CD8-positive, alpha-beta memory T cell (primary cell): ENCODE measurements at regions not wholly inside any gene's neighbourhood (a gene's known extent, or its start where the extent isn't known, plus 50 kb on each side); places are given as distances from the start of the nearest gene placed in this dataset.

Source experiments
- CTCF ChIA-PET: fragments of 350-600 bp; sonication (Branson Sonifier 250); formaldehyde crosslinking; loops from one replicate; lab custom pipeline; 2021; ENCODE audit warnings: antibody characterized with exemption; lab: Charles Lee
- POLR2A ChIA-PET: fragments of 350-600 bp; sonication (Branson Sonifier 250); formaldehyde crosslinking; loops from one replicate; lab custom pipeline; 2021; ENCODE audit warnings: antibody characterized with exemption; lab: Charles Lee
- DNase-seq, 5 donors: peaks; one replicate each; pipeline versions ENCODE4 v3.0.0 to v3.0.0-alpha.2; 2020 to 2022; ENCODE audit warnings: mixed read lengths in 1 of 5
- H3K27ac ChIP-seq: one replicate; pipeline ENCODE4 v1.7.0; 2013; ENCODE audit warnings: low read depth, mild to moderate bottlenecking, low read length, moderate library complexity
- H3K27me3 ChIP-seq: 2 replicates; pipeline ENCODE4 v1.7.0; 2013; ENCODE audit warnings: low read length, mild to moderate bottlenecking; ENCODE audit not compliant: insufficient read depth, poor library complexity, severe bottlenecking
- H3K36me3 ChIP-seq: 2 replicates; pipeline ENCODE4 v1.7.0; 2013; ENCODE audit warnings: mild to moderate bottlenecking, low read length, moderate library complexity; ENCODE audit not compliant: insufficient read depth
- H3K4me1 ChIP-seq: 2 replicates; pipeline ENCODE4 v1.7.0; 2013; ENCODE audit warnings: mild to moderate bottlenecking, low read length, moderate library complexity; ENCODE audit not compliant: insufficient read depth
- H3K4me3 ChIP-seq: 2 replicates; pipeline ENCODE4 v1.7.0; 2013; ENCODE audit warnings: mild to moderate bottlenecking, low read length
- H3K9me3 ChIP-seq: 2 replicates; pipeline ENCODE4 v1.7.0; 2013; ENCODE audit warnings: mild to moderate bottlenecking, low read length
- H3K27ac Mint-ChIP-seq, 8 donors: one replicate each; pipeline ENCODE4 v1.8.0; 2020 to 2021; ENCODE audit warnings: mixed read lengths in 8 of 8, mild to moderate bottlenecking in 6 of 8, inconsistent platforms in 3 of 8, moderate library complexity in 3 of 8
- H3K27me3 Mint-ChIP-seq, 2 donors: one replicate each; pipeline ENCODE4 v1.8.0; 2020 to 2021; ENCODE audit warnings: mixed read lengths in 2 of 2, mild to moderate bottlenecking in 1 of 2, moderate library complexity in 1 of 2
- H3K36me3 Mint-ChIP-seq, 3 donors: one replicate each; pipeline ENCODE4 v1.8.0; 2020 to 2021; ENCODE audit warnings: mixed read lengths in 3 of 3, inconsistent platforms in 1 of 3, mild to moderate bottlenecking in 1 of 3
- H3K4me1 Mint-ChIP-seq, 3 donors: one replicate each; pipeline ENCODE4 v1.8.0; 2020 to 2021; ENCODE audit warnings: mixed read lengths in 3 of 3, inconsistent platforms in 1 of 3, mild to moderate bottlenecking in 1 of 3
- H3K4me3 Mint-ChIP-seq, 7 donors: one replicate each; pipeline ENCODE4 v1.8.0; 2020 to 2021; ENCODE audit warnings: mixed read lengths in 7 of 7, mild to moderate bottlenecking in 6 of 7, moderate library complexity in 4 of 7, inconsistent platforms in 2 of 7
- H3K9me3 Mint-ChIP-seq, 5 donors: one replicate each; pipeline ENCODE4 v1.8.0; 2020 to 2022; ENCODE audit warnings: mixed read lengths in 5 of 5, mild to moderate bottlenecking in 3 of 5, moderate library complexity in 2 of 5, inconsistent platforms in 1 of 5

DNA sequence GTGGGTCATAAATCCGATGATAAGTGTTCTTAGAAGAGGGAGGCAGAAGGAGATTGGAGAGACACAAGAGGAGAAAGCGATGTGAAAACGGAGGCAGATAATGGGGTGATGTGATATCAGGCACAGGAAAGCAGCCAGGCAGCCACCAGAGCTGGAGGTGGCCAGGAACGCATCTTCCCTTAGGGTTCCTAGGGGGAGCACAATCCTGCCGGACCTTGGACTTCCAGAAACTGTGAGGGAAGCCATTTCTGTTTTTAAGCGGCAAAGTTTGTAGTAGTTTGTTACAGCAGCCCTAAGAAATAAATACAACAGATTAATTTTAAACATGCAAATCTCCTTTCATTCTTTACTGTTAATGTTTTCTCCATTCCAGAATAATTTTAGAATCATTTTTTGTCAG is 259.9 kb upstream of the TMC3 start:
- ChIA-PET POLR2A (no interaction called here), CTCF (no interaction called here)
- Histone ChIP-seq H3K4me3 (no peak overlapping the region), H3K27ac (no peak overlapping the region), H3K27me3 (no peaks in the 10 kb centered on the region), H3K4me1 (no peaks in the 10 kb centered on the region), H3K36me3 (no peaks in the 10 kb centered on the region), H3K9me3 (no peaks in the 10 kb centered on the region)
- peaks cover 0 to 8% of the 10 kb centered on the region in 2 donors for H3K27me3 Mint-ChIP-seq
- H3K4me3 Mint-ChIP-seq: no peak overlapping the region
- no peak for DNase-seq
- H3K36me3 Mint-ChIP-seq: no peaks in the 10 kb centered on the region
- no peaks in the 10 kb centered on the region for H3K4me1 Mint-ChIP-seq
- no peak overlapping the region for H3K27ac Mint-ChIP-seq
- H3K9me3 Mint-ChIP-seq: peaks cover 0 to 5% (median 0%) of the 10 kb centered on the region in 5 donors

DNA sequence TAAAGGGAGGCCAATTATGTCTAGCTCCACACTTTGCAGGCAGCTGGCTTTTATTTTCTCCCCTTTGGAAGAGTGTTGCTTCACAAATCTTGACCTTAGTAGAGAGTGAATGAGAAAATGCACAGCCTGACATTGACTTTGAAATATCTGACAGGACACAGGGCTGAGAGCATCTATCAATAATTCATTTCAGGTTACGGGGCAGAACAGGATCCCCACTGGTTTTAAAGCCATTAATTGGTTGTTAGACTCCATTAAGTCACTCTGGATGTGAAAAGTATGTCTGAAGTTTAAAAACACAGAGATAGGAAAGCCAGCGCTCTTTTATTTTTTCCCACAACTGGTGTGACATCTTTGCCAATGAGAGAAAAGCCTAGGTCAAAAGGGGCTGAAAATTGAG is 251.9 kb upstream of the TMC3 start:
- H3K27ac ChIP-seq: no peak overlapping the region
- POLR2A ChIA-PET: no interaction called here
- no peaks in the 10 kb centered on the region for H3K27me3 ChIP-seq
- CTCF ChIA-PET: no interaction called here
- Mint-ChIP-seq H3K27ac (no peak overlapping the region), H3K4me3 (no peak overlapping the region), H3K9me3 (peaks cover 0 to 4% (median 1%) of the 10 kb centered on the region in 5 donors), H3K4me1 (no peaks in the 10 kb centered on the region), H3K27me3 (peaks cover 4 to 12% of the 10 kb centered on the region in 2 donors), H3K36me3 (no peaks in the 10 kb centered on the region)
- no peaks in the 10 kb centered on the region for H3K36me3 ChIP-seq
- H3K4me1 ChIP-seq: no peaks in the 10 kb centered on the region
- no peaks in the 10 kb centered on the region for H3K9me3 ChIP-seq
- no peak for DNase-seq
- H3K4me3 ChIP-seq: no peak overlapping the region

GRCh38 chr15:81619002-81619401 is 245.0 kb upstream of the TMC3 start:
- Histone ChIP-seq H3K4me1 (no peaks in the 10 kb centered on the region), H3K9me3 (no peaks in the 10 kb centered on the region), H3K27ac (no peak overlapping the region), H3K27me3 (no peaks in the 10 kb centered on the region), H3K4me3 (no peak overlapping the region), H3K36me3 (no peaks in the 10 kb centered on the region)
- Mint-ChIP-seq H3K36me3 (no peaks in the 10 kb centered on the region), H3K27me3 (peaks cover 0 to 14% of the 10 kb centered on the region in 2 donors), H3K4me1 (no peaks in the 10 kb centered on the region), H3K27ac (no peak overlapping the region), H3K4me3 (no peak overlapping the region), H3K9me3 (no peaks in the 10 kb centered on the region)
- ChIA-PET CTCF (no interaction called here), POLR2A (no interaction called here)
- no peak for DNase-seq

DNA sequence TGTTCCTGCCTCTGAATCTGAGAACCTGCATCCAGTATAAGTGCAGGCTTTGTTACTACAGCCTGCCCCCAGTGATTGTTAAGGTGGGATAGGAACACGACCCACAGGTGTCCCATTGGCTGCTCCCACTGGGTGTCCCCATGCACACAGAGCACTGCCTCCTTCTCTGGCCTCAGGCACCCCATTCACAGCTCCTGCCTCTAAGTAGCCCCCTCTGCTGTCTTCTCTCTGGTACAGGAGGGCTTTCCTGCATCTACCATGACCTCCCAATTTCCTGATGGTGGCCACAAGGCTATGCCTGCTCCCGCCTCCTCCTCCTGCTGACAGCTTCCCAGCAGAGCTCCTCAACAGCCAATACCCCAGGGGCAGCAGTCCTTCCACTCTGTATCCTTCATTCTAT is 238.6 kb upstream of the TMC3 start:
- no peaks in the 10 kb centered on the region for H3K27me3 ChIP-seq

GRCh38 chr15:81611679-81612078 is 237.7 kb upstream of the TMC3 start:
- H3K27ac Mint-ChIP-seq: no peak overlapping the region
- H3K4me3 Mint-ChIP-seq: no peak overlapping the region
- H3K4me3 ChIP-seq: no peak overlapping the region
- no peaks in the 10 kb centered on the region for H3K27me3 ChIP-seq
- no peak for DNase-seq
- ChIA-PET CTCF (interaction anchor here (1.5 kb wide), 1 partner anchor 16 kb away, joined by 3 read pairs; no protein-coding TSS in a partner anchor), POLR2A (no interaction called here)
- no peaks in the 10 kb centered on the region for H3K4me1 ChIP-seq
- H3K9me3 ChIP-seq: no peaks in the 10 kb centered on the region
- H3K36me3 ChIP-seq: no peaks in the 10 kb centered on the region
- peaks cover 2 to 8% of the 10 kb centered on the region in 2 donors for H3K27me3 Mint-ChIP-seq
- H3K36me3 Mint-ChIP-seq: no peaks in the 10 kb centered on the region
- H3K4me1 Mint-ChIP-seq: no peaks in the 10 kb centered on the region
- peaks cover 0 to 6% (median 0%) of the 10 kb centered on the region in 5 donors for H3K9me3 Mint-ChIP-seq
- no peak overlapping the region for H3K27ac ChIP-seq

More for the DNA sequence above, 238.6 kb upstream of the TMC3 start:
- H3K36me3 Mint-ChIP-seq: no peaks in the 10 kb centered on the region
- no peak overlapping the region for H3K27ac ChIP-seq
- H3K9me3 ChIP-seq: no peaks in the 10 kb centered on the region
- H3K4me1 Mint-ChIP-seq: no peaks in the 10 kb centered on the region
- no peak for DNase-seq
- H3K4me3 ChIP-seq: no peak overlapping the region
- ChIA-PET POLR2A (no interaction called here), CTCF (interaction anchor here (1.5 kb wide), 1 partner anchor 17 kb away, joined by 3 read pairs; no protein-coding TSS in a partner anchor)
- H3K27me3 Mint-ChIP-seq: peaks cover 2 to 8% of the 10 kb centered on the region in 2 donors
- H3K9me3 Mint-ChIP-seq: peaks cover 0 to 6% (median 0%) of the 10 kb centered on the region in 5 donors
- no peak overlapping the region for H3K27ac Mint-ChIP-seq
- no peaks in the 10 kb centered on the region for H3K4me1 ChIP-seq
- H3K36me3 ChIP-seq: no peaks in the 10 kb centered on the region
- no peak overlapping the region for H3K4me3 Mint-ChIP-seq

DNA sequence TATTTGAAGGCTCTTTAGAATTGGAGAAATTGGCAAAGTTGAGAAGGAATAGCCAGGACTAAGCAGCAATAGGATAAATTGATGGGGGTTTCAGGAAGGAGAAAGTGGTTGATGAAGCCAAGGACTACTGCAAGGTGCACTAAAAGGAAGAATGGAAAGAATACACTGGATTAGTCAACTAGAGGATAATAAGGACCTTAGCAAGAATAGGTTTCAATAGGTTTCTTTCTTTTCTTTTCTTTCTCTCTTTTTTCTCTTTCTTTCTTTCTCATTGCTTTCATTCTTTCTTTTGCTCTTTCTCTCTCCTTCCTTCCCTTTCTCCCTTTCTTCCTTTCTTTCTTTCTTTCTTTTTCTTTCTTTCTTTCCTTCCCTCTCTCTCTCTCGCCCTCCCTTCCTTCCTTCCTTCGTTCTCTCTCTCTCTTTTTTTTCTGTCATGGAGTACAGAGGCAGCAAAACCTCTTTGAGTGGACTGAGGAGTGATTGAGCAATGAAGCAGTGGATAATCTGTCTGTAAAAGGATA is 234.4 kb upstream of the TMC3 start:
- CTCF ChIA-PET: no interaction called here
- H3K27ac Mint-ChIP-seq: no peak overlapping the region
- no peak for DNase-seq
- H3K4me1 Mint-ChIP-seq: no peaks in the 10 kb centered on the region
- H3K9me3 Mint-ChIP-seq: peaks cover 0 to 6% (median 0%) of the 10 kb centered on the region in 5 donors
- Histone ChIP-seq H3K27ac (no peak overlapping the region), H3K9me3 (no peaks in the 10 kb centered on the region), H3K27me3 (no peaks in the 10 kb centered on the region), H3K36me3 (no peaks in the 10 kb centered on the region), H3K4me1 (no peaks in the 10 kb centered on the region), H3K4me3 (no peak overlapping the region)
- H3K27me3 Mint-ChIP-seq: peaks cover 3 to 8% of the 10 kb centered on the region in 2 donors
- POLR2A ChIA-PET: no interaction called here
- no peaks in the 10 kb centered on the region for H3K36me3 Mint-ChIP-seq
- no peak overlapping the region for H3K4me3 Mint-ChIP-seq

DNA sequence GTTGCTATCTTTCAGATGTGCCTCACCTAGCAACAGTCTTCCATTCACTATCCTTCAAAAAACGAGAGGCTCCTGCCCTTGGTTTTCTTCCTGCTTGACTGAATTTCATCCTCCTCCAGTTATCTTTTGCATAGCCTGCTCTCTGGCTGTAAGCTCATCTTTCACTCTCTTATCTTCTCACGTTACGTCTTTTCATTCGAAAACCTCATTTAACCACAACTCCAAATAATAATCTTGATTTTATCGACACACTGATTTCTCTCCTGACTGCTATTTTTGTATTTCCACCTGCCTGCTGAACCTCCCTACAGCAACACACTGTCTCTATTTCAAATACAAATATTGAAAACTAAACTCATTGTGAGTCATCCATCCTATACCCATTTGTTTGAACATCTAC is 230.7 kb upstream of the TMC3 start:
- ChIA-PET POLR2A (no interaction called here), CTCF (no interaction called here)
- peaks cover 4% of the 10 kb centered on the region for H3K9me3 ChIP-seq
- no peaks in the 10 kb centered on the region for H3K4me1 ChIP-seq
- no peak for DNase-seq
- H3K36me3 Mint-ChIP-seq: peaks cover 0 to 3% (median 0%) of the 10 kb centered on the region in 3 donors
- H3K27me3 ChIP-seq: no peaks in the 10 kb centered on the region
- peaks cover 4 to 21% (median 15%) of the 10 kb centered on the region in 5 donors for H3K9me3 Mint-ChIP-seq
- no peaks in the 10 kb centered on the region for H3K4me1 Mint-ChIP-seq
- H3K4me3 ChIP-seq: no peak overlapping the region
- H3K36me3 ChIP-seq: no peaks in the 10 kb centered on the region
- peaks cover 0 to 4% of the 10 kb centered on the region in 2 donors for H3K27me3 Mint-ChIP-seq
- no peak overlapping the region for H3K27ac ChIP-seq
- no peak overlapping the region for H3K27ac Mint-ChIP-seq
- H3K4me3 Mint-ChIP-seq: no peak overlapping the region

- H3K4me3 ChIP-seq: no peak overlapping the region
- H3K9me3 Mint-ChIP-seq: peaks cover 5 to 14% (median 10%) of the 10 kb centered on the region in 5 donors
- no peak overlapping the region for H3K27ac Mint-ChIP-seq
Measured at GRCh38 chr15:81596159-81596865, 222.3 kb upstream of the TMC3 start.

More at GRCh38 chr15:81596159-81596865, 222.3 kb upstream of the TMC3 start:
- Mint-ChIP-seq H3K27me3 (peaks cover 5 to 10% of the 10 kb centered on the region in 2 donors), H3K4me1 (no peaks in the 10 kb centered on the region), H3K4me3 (no peak overlapping the region), H3K36me3 (peaks cover 0 to under 1% (median 0%) of the 10 kb centered on the region in 3 donors)
- POLR2A ChIA-PET: no interaction called here
- Histone ChIP-seq H3K27me3 (no peaks in the 10 kb centered on the region), H3K9me3 (peaks cover 4% of the 10 kb centered on the region), H3K27ac (no peak overlapping the region), H3K4me1 (no peaks in the 10 kb centered on the region), H3K36me3 (no peaks in the 10 kb centered on the region)
- CTCF ChIA-PET: interaction anchor here (1.4 kb wide), 1 partner anchor 16 kb away, joined by 3 read pairs; no protein-coding TSS in a partner anchor
- no peak for DNase-seq
